ENCODE measurements at regions not wholly inside any gene's neighbourhood (a gene's known extent, or its start where the extent isn't known, plus 50 kb on each side); places are given as distances from the start of the nearest gene placed in this dataset.
A peak's percentile ranks its signal among the peaks of the same experiment; 100 is the strongest.

GRCh38 chr3:170724599-170725280 is 138.9 kb upstream of the SLC7A14 start:
- H4K8ac ChIP-seq (ENCODE audit: extremely low read depth, insufficient read depth, low read length), result no peak overlapping the region
- ChIA-PET POLR2A (ENCODE audit: partially characterized antibody) (interaction anchor here (1.1 kb wide), 1 partner anchor 240 kb away, joined by 3 read pairs; no protein-coding TSS in a partner anchor), CTCF (ENCODE audit: partially characterized antibody) (interaction anchor here (0.6 to 1.7 kb wide), 4 partner anchors 10 to 311 kb away, joined by 3 to 5 read pairs (median 4); no protein-coding TSS in a partner anchor)
- H3K14ac ChIP-seq (ENCODE audit: insufficient read length), result no peak overlapping the region
- no peak overlapping the region for H3K4ac ChIP-seq (replicated peaks; ENCODE audit: insufficient read length, low read depth, low read length)
- H4K5ac ChIP-seq (ENCODE audit: insufficient read length, low read depth, low read length), result no peak overlapping the region
- H3K4me3 ChIP-seq (ENCODE audit: extremely low read depth in 1 of 4, insufficient read depth in 2 of 4, low read depth in 3 of 4, low read length in 4 of 4), result no peak overlapping the region
- no peak overlapping the region for H2BK15ac ChIP-seq (ENCODE audit: low read length)
- H3K9ac ChIP-seq (replicated peaks in 1 of 4; ENCODE audit: extremely low read depth in 1 of 4, low read depth in 3 of 4, low read length in 3 of 4), result no peak overlapping the region
- no peak overlapping the region for H3K4me2 ChIP-seq (ENCODE audit: insufficient read depth in 1 of 2, low read depth in 2 of 2, low read length in 2 of 2)
- H3K23ac ChIP-seq (ENCODE audit: insufficient read length), result no peak overlapping the region
- 77% methylated on average over 1 of the region's 1 CpG; no CpG with 5 or more reads in 1 of the 2 experiments for WGBS, 2 experiments (ENCODE audit: extremely low coverage in 1 of 2, insufficient coverage in 1 of 2, insufficient read length in 1 of 2, insufficient replicate concordance in 2 of 2, low coverage in 1 of 2, low lambda C conversion rate in 2 of 2, missing lambda C conversion rate in 1 of 2)
- H2BK120ac ChIP-seq (replicated peaks; ENCODE audit: low read depth, low read length), result no peak overlapping the region
- no peak overlapping the region for H2BK5ac ChIP-seq (ENCODE audit: low read depth, low read length)
- no peak overlapping the region for H2BK20ac ChIP-seq (ENCODE audit: low read length)
- no peaks in the 10 kb centered on the region for H3K9me3 ChIP-seq (ENCODE audit: insufficient read depth in 2 of 2, low read depth in 1 of 2, low read length in 1 of 2)
- H2AK5ac ChIP-seq (ENCODE audit: low read depth, low read length), result no peak overlapping the region
- H3K79me1 ChIP-seq (ENCODE audit: low read depth, low read length), result no peaks in the 10 kb centered on the region
- H4K91ac ChIP-seq (replicated peaks; ENCODE audit: insufficient read length, low read length), result no peak overlapping the region
- no peak overlapping the region for H2BK12ac ChIP-seq (ENCODE audit: low read depth, low read length)
- no peak overlapping the region for H3K18ac ChIP-seq (ENCODE audit: extremely low read depth, low read length)
- H3K56ac ChIP-seq (replicated peaks; ENCODE audit: insufficient read length, low read depth, low read length), result no peak overlapping the region
- H3K79me2 ChIP-seq (ENCODE audit: control insufficient read depth in 1 of 2, insufficient read depth in 2 of 2, low read length in 2 of 2), result no peaks in the 10 kb centered on the region
- DNase-seq (ENCODE audit: low read depth in 1 of 2, low spot score in 2 of 2), result no peak
- no peak for FAIRE-seq
- H3K23me2 ChIP-seq (ENCODE audit: low read depth, low read length), result no peaks in the 10 kb centered on the region; the same call in 1 of the 2 replicates
- H2AFZ ChIP-seq (ENCODE audit: low read length), result no peak overlapping the region
- no peaks in the 10 kb centered on the region for H3K27me3 ChIP-seq (replicated peaks in 1 of 4; ENCODE audit: control insufficient read depth in 3 of 4, extremely low read depth in 1 of 4, insufficient read depth in 3 of 4, low read length in 3 of 4)
- H3K4me1 ChIP-seq (replicated peaks in 1 of 4; ENCODE audit: control insufficient read depth in 3 of 4, insufficient read depth in 4 of 4, low read length in 3 of 4), result no peaks in the 10 kb centered on the region
- TF ChIP-seq E2F6 (IDR thresholded peaks at IDR 0.05) (0 out of 2 replicates have a peak, but pooled peaks have one; percentile 28), HDAC6 (IDR thresholded peaks at IDR 0.05; ENCODE audit: low read depth, low read length) (no peak)
- no peak overlapping the region for H3K27ac ChIP-seq (ENCODE audit: low read depth, low read length)
- no peaks in the 10 kb centered on the region for H4K20me1 ChIP-seq (replicated peaks in 1 of 2; ENCODE audit: control insufficient read depth in 1 of 2, insufficient read depth in 2 of 2, low read length in 2 of 2)
- no peaks in the 10 kb centered on the region for H3K36me3 ChIP-seq (ENCODE audit: control insufficient read depth in 2 of 4, insufficient read depth in 4 of 4, low read length in 3 of 4)
